Nephron progenitor cell (in vitro differentiated cells): ENCODE measurements at regions not wholly inside any gene's neighbourhood (a gene's known extent, or its start where the extent isn't known, plus 50 kb on each side); places are given as distances from the start of the nearest gene placed in this dataset.

Experiments used
- DNase-seq: peaks from one replicate; pipeline ENCODE4 v3.0.0; 2021
- H3K27ac Mint-ChIP-seq: 2 replicates; pipeline ENCODE4 v1.8.0; 2021; ENCODE audit warnings: mild to moderate bottlenecking, moderate library complexity, mixed read lengths
- H3K27me3 Mint-ChIP-seq: 2 replicates; pipeline ENCODE4 v1.8.0; 2021; ENCODE audit warnings: mild to moderate bottlenecking, low read depth, mixed read lengths; ENCODE audit not compliant: poor library complexity
- H3K36me3 Mint-ChIP-seq: 2 replicates; pipeline ENCODE4 v1.8.0; 2021; ENCODE audit warnings: low read depth, mixed read lengths
- H3K4me1 Mint-ChIP-seq: 2 replicates; pipeline ENCODE4 v1.8.0; 2021; ENCODE audit warnings: mixed read lengths
- H3K4me3 Mint-ChIP-seq: 2 replicates; pipeline ENCODE4 v1.8.0; 2021; ENCODE audit warnings: mild to moderate bottlenecking, moderate library complexity, mixed read lengths
- H3K9me3 Mint-ChIP-seq: 2 replicates; pipeline ENCODE4 v1.8.0; 2021; ENCODE audit warnings: mild to moderate bottlenecking, moderate library complexity, mixed read lengths
- TF ChIP-seq, protein P1 (sequence below): fragments of 200-600 bp; sonication (generic); IDR thresholded peaks from 2 replicates; pipeline ENCODE4 v1.5.0; 2021; ENCODE audit warnings: antibody characterized with exemption

DNA sequence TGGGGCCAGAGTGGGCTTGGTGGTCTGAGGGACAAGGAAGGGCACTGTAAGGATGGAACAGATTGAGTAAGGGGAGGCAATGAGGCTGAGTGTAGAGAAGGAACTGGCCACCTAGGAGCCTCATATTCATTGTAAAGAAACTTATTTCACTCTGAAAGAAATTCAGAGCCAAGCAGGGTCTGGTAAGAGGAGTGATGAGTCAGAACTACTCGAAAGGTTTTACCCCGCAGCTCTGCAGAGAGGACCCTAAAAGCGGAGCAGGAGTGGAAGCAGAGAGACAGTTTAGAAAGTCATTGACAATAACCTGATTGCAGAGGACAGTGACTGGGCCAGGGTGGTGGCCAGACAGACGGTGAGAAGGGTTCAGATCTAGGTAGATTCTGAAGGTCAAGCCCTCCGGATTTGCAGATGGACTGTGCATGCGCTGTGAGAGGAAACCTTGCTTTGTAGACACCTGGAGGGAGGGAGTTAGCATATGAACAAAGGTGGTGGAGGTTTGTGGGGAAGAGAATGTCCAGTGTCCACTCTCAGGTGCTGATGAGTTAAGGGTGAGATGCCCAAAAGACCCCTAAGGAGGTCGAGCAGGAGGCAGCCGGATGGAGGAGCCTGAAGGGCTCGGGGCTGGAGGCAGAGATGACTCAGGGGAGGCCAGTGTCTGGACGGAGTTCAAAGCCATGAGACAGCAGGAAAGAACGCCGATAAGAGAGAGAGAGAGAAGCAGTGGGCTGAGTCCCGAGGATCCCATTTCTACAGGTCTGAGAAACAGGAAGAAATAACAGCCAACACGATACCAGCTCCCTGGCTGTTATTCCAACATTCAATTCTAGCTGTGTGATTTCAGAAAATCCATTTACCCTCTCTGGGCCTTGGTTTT lies 546.0 kb downstream of the BRD1 start:
- Mint-ChIP-seq H3K9me3 (peaks cover 29% of the 10 kb centered on the region), H3K27ac (no peak overlapping the region), H3K4me3 (no peak overlapping the region), H3K27me3 (peaks cover 30% of the 10 kb centered on the region), H3K36me3 (peaks cover 4% of the 10 kb centered on the region), H3K4me1 (peaks cover 54% of the 10 kb centered on the region)
- DNase-seq: no peak
- TF ChIP-seq, protein P1, sequence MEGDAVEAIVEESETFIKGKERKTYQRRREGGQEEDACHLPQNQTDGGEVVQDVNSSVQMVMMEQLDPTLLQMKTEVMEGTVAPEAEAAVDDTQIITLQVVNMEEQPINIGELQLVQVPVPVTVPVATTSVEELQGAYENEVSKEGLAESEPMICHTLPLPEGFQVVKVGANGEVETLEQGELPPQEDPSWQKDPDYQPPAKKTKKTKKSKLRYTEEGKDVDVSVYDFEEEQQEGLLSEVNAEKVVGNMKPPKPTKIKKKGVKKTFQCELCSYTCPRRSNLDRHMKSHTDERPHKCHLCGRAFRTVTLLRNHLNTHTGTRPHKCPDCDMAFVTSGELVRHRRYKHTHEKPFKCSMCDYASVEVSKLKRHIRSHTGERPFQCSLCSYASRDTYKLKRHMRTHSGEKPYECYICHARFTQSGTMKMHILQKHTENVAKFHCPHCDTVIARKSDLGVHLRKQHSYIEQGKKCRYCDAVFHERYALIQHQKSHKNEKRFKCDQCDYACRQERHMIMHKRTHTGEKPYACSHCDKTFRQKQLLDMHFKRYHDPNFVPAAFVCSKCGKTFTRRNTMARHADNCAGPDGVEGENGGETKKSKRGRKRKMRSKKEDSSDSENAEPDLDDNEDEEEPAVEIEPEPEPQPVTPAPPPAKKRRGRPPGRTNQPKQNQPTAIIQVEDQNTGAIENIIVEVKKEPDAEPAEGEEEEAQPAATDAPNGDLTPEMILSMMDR: no peak

DNA sequence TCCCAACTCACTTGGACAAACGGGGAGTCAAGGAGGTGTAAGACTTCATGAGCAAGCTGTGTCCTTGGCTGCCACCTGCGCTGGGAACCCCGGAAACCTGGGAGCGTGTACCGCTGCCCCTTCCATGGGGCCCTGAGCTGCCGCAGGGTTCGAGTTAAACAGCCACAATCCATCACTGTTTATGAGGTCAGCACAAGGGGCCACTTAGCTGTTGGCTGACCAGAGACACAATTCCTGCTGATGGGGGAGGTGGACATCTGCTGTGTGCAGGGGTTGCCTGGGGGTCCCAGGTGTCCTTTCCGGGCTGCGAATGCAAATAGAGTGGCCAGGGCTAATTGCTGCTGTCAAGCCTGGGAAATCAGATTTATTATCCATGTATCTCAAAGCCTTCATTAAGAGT lies 549.3 kb downstream of the BRD1 start:
- H3K4me3 Mint-ChIP-seq: no peak overlapping the region
- peaks cover 27% of the 10 kb centered on the region for H3K27me3 Mint-ChIP-seq
- TF ChIP-seq, protein P1: no peak
- H3K9me3 Mint-ChIP-seq: peaks cover 29% of the 10 kb centered on the region
- no peak for DNase-seq
- no peak overlapping the region for H3K27ac Mint-ChIP-seq
- H3K4me1 Mint-ChIP-seq: peaks cover 33% of the 10 kb centered on the region
- peaks cover 4% of the 10 kb centered on the region for H3K36me3 Mint-ChIP-seq

DNA sequence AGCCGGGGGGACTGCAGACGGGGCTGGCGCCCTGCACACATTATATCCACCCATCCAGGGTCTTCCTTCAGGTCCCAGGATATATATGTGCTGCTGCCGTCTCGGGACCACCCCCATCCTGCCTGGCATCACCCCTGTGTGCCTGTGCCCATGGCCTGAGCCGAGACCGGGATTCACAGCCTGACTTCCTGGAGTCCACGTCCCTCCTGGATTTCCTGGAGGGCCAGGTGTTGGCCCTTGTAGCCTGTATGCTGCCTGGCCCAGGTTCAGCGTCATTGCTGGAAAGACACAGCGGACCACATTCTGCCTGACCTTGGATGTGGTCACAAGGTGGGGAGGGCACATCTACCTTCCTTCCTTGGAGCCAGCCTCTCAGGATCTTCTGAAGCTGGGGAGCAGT lies 551.1 kb downstream of the BRD1 start:
- peaks cover 4% of the 10 kb centered on the region for H3K36me3 Mint-ChIP-seq
- peaks cover 28% of the 10 kb centered on the region for H3K9me3 Mint-ChIP-seq
- DNase-seq: no peak
- H3K27ac Mint-ChIP-seq: no peak overlapping the region
- H3K4me1 Mint-ChIP-seq: peaks cover 23% of the 10 kb centered on the region
- peaks cover 30% of the 10 kb centered on the region for H3K27me3 Mint-ChIP-seq
- TF ChIP-seq, protein P1: no peak
- no peak overlapping the region for H3K4me3 Mint-ChIP-seq

DNA sequence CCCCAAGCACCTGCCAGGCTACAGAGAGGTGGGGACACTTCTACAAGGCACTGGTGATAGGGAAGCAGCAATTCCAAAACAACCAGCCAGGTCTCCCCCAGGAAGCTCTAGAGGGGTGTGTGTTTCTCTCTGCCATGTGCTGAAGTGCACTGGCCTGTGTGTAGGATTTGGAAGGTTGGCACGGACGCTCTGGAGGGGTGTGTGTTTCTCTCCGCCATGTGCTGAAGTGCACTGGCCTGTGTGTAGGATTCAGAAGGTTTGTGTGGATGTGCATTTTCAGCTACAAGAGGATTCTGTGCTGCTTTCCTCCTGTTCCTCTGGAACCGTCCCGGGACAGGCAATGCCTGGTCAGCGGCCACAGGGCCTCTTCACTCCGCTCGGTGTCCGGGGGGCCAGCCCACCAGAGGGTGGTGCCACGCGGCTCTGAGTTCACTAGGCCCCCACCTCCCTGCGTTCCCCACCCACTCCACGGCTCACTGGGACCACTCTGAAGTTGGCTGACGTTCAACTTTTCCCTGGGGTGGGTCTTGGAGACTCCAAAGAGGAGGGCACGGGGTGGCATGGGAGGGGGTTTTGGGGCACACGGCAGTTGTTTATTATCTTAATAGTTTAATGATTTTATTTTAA lies 552.8 kb downstream of the BRD1 start:
- H3K27ac Mint-ChIP-seq: no peak overlapping the region
- H3K4me1 Mint-ChIP-seq: peaks cover 17% of the 10 kb centered on the region
- no peak overlapping the region for H3K4me3 Mint-ChIP-seq
- peaks cover 14% of the 10 kb centered on the region for H3K9me3 Mint-ChIP-seq
- peaks cover 32% of the 10 kb centered on the region for H3K27me3 Mint-ChIP-seq
- TF ChIP-seq, protein P1: no peak
- DNase-seq: no peak
- no peaks in the 10 kb centered on the region for H3K36me3 Mint-ChIP-seq

GRCh38 chr22:49272546-49273125 lies 555.0 kb downstream of the BRD1 start:
- peaks cover 42% of the 10 kb centered on the region for H3K27me3 Mint-ChIP-seq
- DNase-seq: no peak

More at GRCh38 chr22:49272546-49273125, 555.0 kb downstream of the BRD1 start:
- peaks cover 17% of the 10 kb centered on the region for H3K4me1 Mint-ChIP-seq
- no peak overlapping the region for H3K4me3 Mint-ChIP-seq
- peaks cover 3% of the 10 kb centered on the region for H3K9me3 Mint-ChIP-seq
- TF ChIP-seq, protein P1: no peak
- H3K27ac Mint-ChIP-seq: no peak overlapping the region
- H3K36me3 Mint-ChIP-seq: no peaks in the 10 kb centered on the region
